OCI-LY3 (cell line): ENCODE measurements at regions not wholly inside any gene's neighbourhood (a gene's known extent, or its start where the extent isn't known, plus 50 kb on each side); places are given as distances from the start of the nearest gene placed in this dataset.

Source experiments
- EZH2phosphoT487 ChIP-seq: fragments of 200-600 bp; shearing (Covaris generic); IDR thresholded peaks from 2 replicates; pipeline ENCODE4 v1.6.1; 2018; ENCODE audit warnings: antibody characterized with exemption, mixed run types, low read depth
- TF ChIP-seq, protein P1 (sequence below): fragments of 200-600, 300-600 bp; sonication (generic); IDR thresholded peaks from 2 replicates; pipeline ENCODE4 v1.5.1; 2014; ENCODE audit warnings: antibody characterized with exemption, low read length, low read depth

DNA sequence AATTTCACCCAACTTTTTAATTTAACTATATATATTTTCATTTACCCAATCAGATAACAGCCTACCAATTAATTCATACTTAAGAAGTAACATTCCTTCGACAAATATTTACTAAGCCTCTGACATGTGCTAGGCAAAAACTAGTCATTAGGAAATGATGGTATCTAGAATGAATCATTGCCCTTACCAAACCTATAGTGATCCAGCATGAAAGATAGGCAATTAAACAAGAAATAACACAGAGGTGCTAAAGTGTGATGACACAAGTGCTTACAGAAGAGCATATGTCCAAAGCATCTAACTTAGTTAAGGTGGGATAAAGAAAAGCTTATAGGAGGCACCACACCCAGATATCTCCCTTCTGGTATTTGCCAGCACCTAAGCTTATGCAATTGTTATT lies 166.5 kb upstream of the RASSF8 start:
- TF ChIP-seq, protein P1, sequence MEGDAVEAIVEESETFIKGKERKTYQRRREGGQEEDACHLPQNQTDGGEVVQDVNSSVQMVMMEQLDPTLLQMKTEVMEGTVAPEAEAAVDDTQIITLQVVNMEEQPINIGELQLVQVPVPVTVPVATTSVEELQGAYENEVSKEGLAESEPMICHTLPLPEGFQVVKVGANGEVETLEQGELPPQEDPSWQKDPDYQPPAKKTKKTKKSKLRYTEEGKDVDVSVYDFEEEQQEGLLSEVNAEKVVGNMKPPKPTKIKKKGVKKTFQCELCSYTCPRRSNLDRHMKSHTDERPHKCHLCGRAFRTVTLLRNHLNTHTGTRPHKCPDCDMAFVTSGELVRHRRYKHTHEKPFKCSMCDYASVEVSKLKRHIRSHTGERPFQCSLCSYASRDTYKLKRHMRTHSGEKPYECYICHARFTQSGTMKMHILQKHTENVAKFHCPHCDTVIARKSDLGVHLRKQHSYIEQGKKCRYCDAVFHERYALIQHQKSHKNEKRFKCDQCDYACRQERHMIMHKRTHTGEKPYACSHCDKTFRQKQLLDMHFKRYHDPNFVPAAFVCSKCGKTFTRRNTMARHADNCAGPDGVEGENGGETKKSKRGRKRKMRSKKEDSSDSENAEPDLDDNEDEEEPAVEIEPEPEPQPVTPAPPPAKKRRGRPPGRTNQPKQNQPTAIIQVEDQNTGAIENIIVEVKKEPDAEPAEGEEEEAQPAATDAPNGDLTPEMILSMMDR: no peak
- TF ChIP-seq EZH2phosphoT487: no peak
